IMR-90 (cell line): ENCODE measurements at regions not wholly inside any gene's neighbourhood (a gene's known extent, or its start where the extent isn't known, plus 50 kb on each side); places are given as distances from the start of the nearest gene placed in this dataset.

Source experiments
- ATAC-seq: fragments of 200-7000 bp; cut with Tn5 transposase; 2 replicates; pipeline ENCODE4 v1.9.1; 2020; ENCODE audit warnings: low read depth, mild to moderate bottlenecking, moderate library complexity
- BruUV-seq: library from RNA; stranded (reverse); fragments of 400-500 nt; replicated peaks from 2 replicates; lab custom pipeline; 2021; lab: Mats Ljungman, UMichigan
- CTCF ChIA-PET: fragments of 300-600 bp; formaldehyde crosslinking; extraction: SDS; loops from one replicate; lab custom pipeline; 2021; ENCODE audit warnings: antibody characterized with exemption; lab: Yijun Ruan, JAX
- POLR2A ChIA-PET: fragments of 300-600 bp; sonication (Branson Sonifier 250); formaldehyde crosslinking; loops from one replicate; lab custom pipeline; 2022; ENCODE audit warnings: antibody characterized with exemption; ENCODE audit not compliant: unreplicated experiment; lab: Charles Lee
- DNase-seq: peaks from one replicate; pipeline ENCODE4 v3.0.0; 2013
- H2AFZ ChIP-seq: replicated peaks from 2 replicates; pipeline ENCODE3; 2013; ENCODE audit warnings: low read length, mild to moderate bottlenecking; ENCODE audit not compliant: poor library complexity
- H2AK5ac ChIP-seq: 2 replicates; pipeline ENCODE4 v1.6.1; 2013; ENCODE audit warnings: low read depth, low read length, inconsistent platforms
- H2AK9ac ChIP-seq: replicated peaks from 2 replicates; pipeline ENCODE3; 2013; ENCODE audit warnings: mild to moderate bottlenecking, low read depth, low read length, moderate library complexity; ENCODE audit not compliant: poor library complexity
- H2BK120ac ChIP-seq: 2 replicates; pipeline ENCODE4 v1.6.1; 2013; ENCODE audit warnings: low read depth, low read length, inconsistent platforms
- H2BK15ac ChIP-seq: 3 replicates; pipeline ENCODE4 v1.6.1; 2013; ENCODE audit warnings: low read depth, low read length, inconsistent platforms
- H2BK20ac ChIP-seq: 2 replicates; pipeline ENCODE4 v1.6.1; 2013; ENCODE audit warnings: low read depth, mild to moderate bottlenecking, inconsistent platforms, low read length, moderate library complexity
- H2BK5ac ChIP-seq: 2 replicates; pipeline ENCODE4 v1.6.1; 2013; ENCODE audit warnings: mild to moderate bottlenecking, low read depth, low read length, inconsistent platforms; ENCODE audit not compliant: poor library complexity, severe bottlenecking
- H3K14ac ChIP-seq: replicated peaks from 2 replicates; pipeline ENCODE4 v1.6.1; 2013; ENCODE audit warnings: low read depth, low read length, inconsistent platforms
- H3K18ac ChIP-seq: 2 replicates; pipeline ENCODE4 v1.6.1; 2013; ENCODE audit warnings: low read depth, low read length, control low read depth
- H3K23ac ChIP-seq: 2 replicates; pipeline ENCODE4 v1.6.1; 2013; ENCODE audit warnings: low read depth, low read length, inconsistent platforms
- H3K27ac ChIP-seq: 2 replicates; pipeline ENCODE4 v1.5.1; 2013; ENCODE audit warnings: mild to moderate bottlenecking, control low read depth, low read length; ENCODE audit not compliant: insufficient read depth
- H3K27me3 ChIP-seq: 2 replicates; pipeline ENCODE4 v1.6.1; 2013; ENCODE audit warnings: low read length; ENCODE audit not compliant: control insufficient read depth, insufficient read depth
- H3K36me3 ChIP-seq: 2 replicates; pipeline ENCODE4 v1.6.1; 2013; ENCODE audit warnings: low read length, mixed read lengths; ENCODE audit not compliant: control insufficient read depth, insufficient read depth
- H3K4ac ChIP-seq: 2 replicates; pipeline ENCODE4 v1.6.1; 2013; ENCODE audit warnings: low read depth, low read length, inconsistent platforms
- H3K4me1 ChIP-seq: 2 replicates; pipeline ENCODE4 v1.6.1; 2013; ENCODE audit warnings: low read length, mixed read lengths; ENCODE audit not compliant: control insufficient read depth, insufficient read depth
- H3K4me2 ChIP-seq: 2 replicates; pipeline ENCODE4 v1.6.1; 2013; ENCODE audit warnings: low read depth, mild to moderate bottlenecking, control low read depth, low read length, moderate library complexity
- H3K4me3 ChIP-seq: 2 replicates; pipeline ENCODE4 v1.5.1; 2013; ENCODE audit warnings: low read depth, mild to moderate bottlenecking, control low read depth, low read length, moderate library complexity; ENCODE audit not compliant: insufficient read depth
- H3K56ac ChIP-seq: 2 replicates; pipeline ENCODE4 v1.6.1; 2013; ENCODE audit warnings: low read length, inconsistent platforms; ENCODE audit not compliant: insufficient read depth; ENCODE audit errors: extremely low read depth
- H3K79me1 ChIP-seq, 2 experiments: 2 replicates each; pipeline ENCODE4 v1.6.1; 2013; ENCODE audit warnings: low read length in 2 of 2, inconsistent platforms in 1 of 2, low read depth in 1 of 2
- H3K9ac ChIP-seq: 2 replicates; pipeline ENCODE4 v1.6.1; 2013; ENCODE audit warnings: low read depth, low read length, control low read depth
- H3K9me1 ChIP-seq: 2 replicates; pipeline ENCODE4 v1.6.1; 2013; ENCODE audit warnings: low read length, inconsistent platforms; ENCODE audit not compliant: insufficient read depth
- H3K9me3 ChIP-seq: 2 replicates; pipeline ENCODE4 v1.6.1; 2013; ENCODE audit warnings: low read length; ENCODE audit not compliant: control insufficient read depth, insufficient read depth
- H4K20me1 ChIP-seq: 2 replicates; pipeline ENCODE4 v1.6.1; 2013; ENCODE audit warnings: low read length, inconsistent platforms; ENCODE audit not compliant: insufficient read depth
- H4K5ac ChIP-seq: 2 replicates; pipeline ENCODE4 v1.6.1; 2013; ENCODE audit warnings: mild to moderate bottlenecking, low read depth, low read length, control low read depth
- H4K8ac ChIP-seq, 2 experiments: 2 replicates each; pipeline ENCODE4 v1.6.1; 2013; ENCODE audit warnings: low read depth in 2 of 2, low read length in 2 of 2, control low read depth in 1 of 2, inconsistent platforms in 1 of 2
- H4K91ac ChIP-seq: 2 replicates; pipeline ENCODE4 v1.6.1; 2013; ENCODE audit warnings: low read depth, low read length, inconsistent platforms; ENCODE audit not compliant: insufficient read depth
- CEBPB ChIP-seq: IDR thresholded peaks from 2 replicates; pipeline ENCODE4 v1.6.1; 2012; ENCODE audit warnings: low read depth, low read length, improper control_type of control experiment
- CTCF ChIP-seq: conservative IDR thresholded peaks from 2 replicates; pipeline ENCODE4 v1.5.1; 2012; ENCODE audit warnings: mild to moderate bottlenecking, low read depth, low read length, improper control_type of control experiment
- FOS ChIP-seq: fragments of 150-350 bp; IDR thresholded peaks from 2 replicates; pipeline ENCODE4 v1.6.1; 2016; ENCODE audit warnings: low read depth, low read length
- MAFK ChIP-seq: IDR thresholded peaks from 2 replicates; pipeline ENCODE4 v1.6.1; 2012; ENCODE audit warnings: low read depth, low read length, improper control_type of control experiment
- MAZ ChIP-seq: IDR thresholded peaks from 2 replicates; pipeline ENCODE4 v1.6.1; 2012; ENCODE audit warnings: low read depth, mild to moderate bottlenecking, low read length, improper control_type of control experiment, moderate library complexity, borderline replicate concordance
- NFE2L2 ChIP-seq: fragments of 150-350 bp; IDR thresholded peaks from 2 replicates; pipeline ENCODE4 v1.6.1; 2016; ENCODE audit warnings: low read depth, mild to moderate bottlenecking, low read length
- POLR2A ChIP-seq: IDR thresholded peaks from 2 replicates; pipeline ENCODE4 v1.6.1; 2012; ENCODE audit warnings: mild to moderate bottlenecking, low read depth, low read length
- RAD21 ChIP-seq: IDR thresholded peaks from 2 replicates; pipeline ENCODE4 v1.6.1; 2012; ENCODE audit warnings: low read length, improper control_type of control experiment
- RCOR1 ChIP-seq: IDR thresholded peaks from 2 replicates; pipeline ENCODE4 v1.6.1; 2012; ENCODE audit warnings: mild to moderate bottlenecking, low read length, improper control_type of control experiment; ENCODE audit not compliant: insufficient replicate concordance
- SMC3 ChIP-seq: fragments of 150-350 bp; IDR thresholded peaks from 2 replicates; pipeline ENCODE4 v1.6.1; 2016; ENCODE audit warnings: low read depth, mild to moderate bottlenecking, antibody characterized with exemption, low read length, moderate library complexity
- USF2 ChIP-seq: fragments of 150-350 bp; IDR thresholded peaks from 2 replicates; pipeline ENCODE4 v1.6.1; 2017; ENCODE audit warnings: mild to moderate bottlenecking, antibody characterized with exemption, low read length, low read depth
- WGBS, 2 experiments: methylation state at CpG; one replicate each; pipeline versions ENCODE4 v1.1.5 to v1.1.7; 2013; ENCODE audit warnings: missing lambda C conversion rate in 2 of 2; ENCODE audit not compliant: insufficient read length in 1 of 2; ENCODE audit errors: extremely low coverage in 2 of 2; 5-methylcytosine and 5-hydroxymethylcytosine counted together
- dilution Hi-C: fragments of 300-500 bp; cut with HindIII; formaldehyde crosslinking; loops from one replicate; pipeline ENCODE4 v1.14.3; 2018; ENCODE audit warnings: low sequenced_read_pairs; ENCODE audit not compliant: unreplicated experiment
- in situ Hi-C: fragments of 300-500 bp; cut with MboI; formaldehyde crosslinking; loops from 3 replicates; pipeline ENCODE4 v1.14.3; 2019; ENCODE audit warnings: low sequenced_read_pairs, inconsistent platforms, mixed read lengths
- intact Hi-C: fragments of 100-400 bp; cut with micrococcal nuclease; formaldehyde crosslinking; loops from 2 replicates; pipeline ENCODE4 v1.10.0; 2022

GRCh38 chr2:195364015-195364965 is 292.7 kb upstream of the SLC39A10 start (continued):
- no peak for TF ChIP-seq SMC3
- no peak for TF ChIP-seq MAFK

GRCh38 chr2:195363496-195363895 is 293.5 kb upstream of the SLC39A10 start:
- dilution Hi-C loops: no loop called here
- CTCF ChIA-PET: interaction anchor here (1.0 kb wide), 1 partner anchor 297 kb away, joined by 3 read pairs; no protein-coding TSS in a partner anchor
- peak; percentile 76 for ATAC-seq

More at GRCh38 chr2:195363496-195363895, 293.5 kb upstream of the SLC39A10 start:
- DNase-seq: peak; percentile 83
- Histone ChIP-seq H3K79me1 (no peaks in the 10 kb centered on the region), H2BK5ac (peak overlapping the region; percentile 84), H4K5ac (peak overlapping the region; percentile 8; the same call in 1 of the 2 replicates), H4K91ac (no peak overlapping the region), H3K4me3 (no peak overlapping the region), H2AK5ac (no peak overlapping the region), H3K27ac (no peak overlapping the region), H3K23ac (no peak overlapping the region), H2BK120ac (peak overlapping the region; percentile 42), H3K4me1 (peaks cover 10% of the 10 kb centered on the region; the same call in 1 of the 2 replicates), H2AK9ac (no peak overlapping the region), H2BK20ac (peak overlapping the region; percentile 51; the same call in 1 of the 2 replicates), H3K4me2 (peak overlapping the region; percentile 36; the same call in 1 of the 2 replicates), H3K9me3 (no peaks in the 10 kb centered on the region), H3K9ac (no peak overlapping the region), H3K14ac (peak overlapping the region; percentile 48; the same call in 1 of the 2 replicates), H4K8ac (0 out of 4 replicates have a peak overlapping the region, but pooled peaks of 1 of the 2 experiments have one; percentile 6), H3K4ac (peak overlapping the region; percentile 40; the same call in 1 of the 2 replicates), H3K18ac (peak overlapping the region; percentile 80; the same call in 1 of the 2 replicates), H3K56ac (no peak overlapping the region), H3K27me3 (no peaks in the 10 kb centered on the region), H4K20me1 (no peaks in the 10 kb centered on the region), H2AFZ (no peak overlapping the region), H3K9me1 (peaks cover 3% of the 10 kb centered on the region; the same call in 1 of the 2 replicates), H2BK15ac (0 out of 3 replicates have a peak overlapping the region, but pooled peaks have one; percentile 44), H3K36me3 (no peaks in the 10 kb centered on the region)
- intact Hi-C loops: loop anchor here (5.0 kb wide), 1 partner anchor 294 kb away; the partner anchor contains the start of gene SLC39A10
- WGBS, 2 experiments: no CpG with 5 or more reads among the region's 1 CpG
- BruUV-seq: no TSS peak
- in situ Hi-C loops: no loop called here
- POLR2A ChIA-PET: no interaction called here
- no peak for TF ChIP-seq USF2
- TF ChIP-seq MAZ: no peak
- no peak for TF ChIP-seq FOS
- TF ChIP-seq CTCF: no peak
- TF ChIP-seq CEBPB: peak; percentile 68
- no peak for TF ChIP-seq NFE2L2
- TF ChIP-seq POLR2A: no peak
- no peak for TF ChIP-seq RCOR1
- TF ChIP-seq RAD21: no peak
